ENCODE measurements at regions not wholly inside any gene's neighbourhood (a gene's known extent, or its start where the extent isn't known, plus 50 kb on each side); places are given as distances from the start of the nearest gene placed in this dataset.

GRCh38 chr2:226511311-226511710, 288.3 kb downstream of the IRS1 start:
- TF ChIP-seq POLR2AphosphoS5 (IDR thresholded peaks at IDR 0.05; ENCODE audit: low read depth, low read length), result no peak
- no peak for TF ChIP-seq POLR2A (IDR thresholded peaks at IDR 0.05; ENCODE audit: low read depth, low read length)
